ENCODE measurements at regions not wholly inside any gene's neighbourhood (a gene's known extent, or its start where the extent isn't known, plus 50 kb on each side); places are given as distances from the start of the nearest gene placed in this dataset.

GRCh38 chr5:23242891-23243290, 264.5 kb upstream of the PRDM9 start:
- ATAC-seq, result no peak
- TF ChIP-seq CTCF (IDR thresholded peaks at IDR 0.05), result no peak
- no peaks in the 10 kb centered on the region for H3K27me3 ChIP-seq
- H3K36me3 ChIP-seq, result no peaks in the 10 kb centered on the region
- no peak for DNase-seq
- no peaks in the 10 kb centered on the region for H3K4me1 ChIP-seq
- H3K9me3 ChIP-seq, result no peaks in the 10 kb centered on the region
- H3K4me3 ChIP-seq, result no peak overlapping the region
- intact Hi-C loops (cut with DNase I), result no loop called here
- H3K27ac ChIP-seq, result no peak overlapping the region

- no peak for DNase-seq
- Histone ChIP-seq H3K36me3 (no peaks in the 10 kb centered on the region), H3K9me3 (no peaks in the 10 kb centered on the region), H3K4me3 (no peak overlapping the region), H3K27ac (no peak overlapping the region), H3K4me1 (no peaks in the 10 kb centered on the region), H3K27me3 (no peaks in the 10 kb centered on the region)
- intact Hi-C loops (cut with DNase I), result no loop called here
- no peak for ATAC-seq
- TF ChIP-seq CTCF (IDR thresholded peaks at IDR 0.05), result no peak
Measured at GRCh38 chr5:23235246-23235645, 272.2 kb upstream of the PRDM9 start.

- TF ChIP-seq CTCF (IDR thresholded peaks at IDR 0.05), result no peak
- intact Hi-C loops (cut with DNase I), result no loop called here
- Histone ChIP-seq H3K27me3 (no peaks in the 10 kb centered on the region), H3K9me3 (no peaks in the 10 kb centered on the region), H3K27ac (no peak overlapping the region), H3K4me3 (no peak overlapping the region), H3K4me1 (no peaks in the 10 kb centered on the region), H3K36me3 (no peaks in the 10 kb centered on the region)
- DNase-seq (no peak), ATAC-seq (no peak)
Measured at GRCh38 chr5:23234197-23234596, 273.2 kb upstream of the PRDM9 start.

GRCh38 chr5:23223846-23224245, 283.6 kb upstream of the PRDM9 start:
- DNase-seq (no peak), ATAC-seq (no peak)
- H3K36me3 ChIP-seq, result no peaks in the 10 kb centered on the region
- no peak for TF ChIP-seq CTCF (IDR thresholded peaks at IDR 0.05)
- H3K27ac ChIP-seq, result no peak overlapping the region
- no peaks in the 10 kb centered on the region for H3K27me3 ChIP-seq
- intact Hi-C loops (cut with DNase I), result no loop called here
- H3K4me1 ChIP-seq, result no peaks in the 10 kb centered on the region
- no peaks in the 10 kb centered on the region for H3K9me3 ChIP-seq
- H3K4me3 ChIP-seq, result no peak overlapping the region

GRCh38 chr5:23221831-23222230, 285.6 kb upstream of the PRDM9 start:
- no peaks in the 10 kb centered on the region for H3K36me3 ChIP-seq
- no peak overlapping the region for H3K27ac ChIP-seq
- H3K4me3 ChIP-seq, result no peak overlapping the region
- no peaks in the 10 kb centered on the region for H3K27me3 ChIP-seq
- no peaks in the 10 kb centered on the region for H3K9me3 ChIP-seq
- H3K4me1 ChIP-seq, result no peaks in the 10 kb centered on the region
- intact Hi-C loops (cut with DNase I), result no loop called here
- no peak for DNase-seq
- TF ChIP-seq CTCF (IDR thresholded peaks at IDR 0.05), result no peak
- ATAC-seq, result no peak

Data from left lung (tissue), 4 donors.